ENCODE measurements at regions not wholly inside any gene's neighbourhood (a gene's known extent, or its start where the extent isn't known, plus 50 kb on each side); places are given as distances from the start of the nearest gene placed in this dataset.

- no peaks in the 10 kb centered on the region for H3K4me1 ChIP-seq (ENCODE audit: control insufficient read depth, extremely low read depth, insufficient read depth, low read length)
- no peak for TF ChIP-seq CTCF (conservative IDR thresholded peaks at IDR 0.05 in 1 of 2, IDR thresholded peaks at IDR 0.05 in 1 of 2; ENCODE audit: low read depth in 1 of 2, low read length in 2 of 2)
- TF ChIP-seq EZH2 (IDR thresholded peaks at IDR 0.05; ENCODE audit: low read length, missing control alignments), result no peak
- no peaks in the 10 kb centered on the region for H3K27me3 ChIP-seq (ENCODE audit: control insufficient read depth, insufficient read depth, low read length)
- H3K9ac ChIP-seq (ENCODE audit: insufficient read depth, low read length), result no peak overlapping the region
- DNase-seq (ENCODE audit: low read depth in 2 of 2), result peak in 1 of 2 donors; percentile 3
- H3K9me3 ChIP-seq (ENCODE audit: control insufficient read depth, insufficient read depth, low read depth, low read length), result no peaks in the 10 kb centered on the region
- H3K36me3 ChIP-seq (ENCODE audit: control insufficient read depth, insufficient read depth, low read length), result no peaks in the 10 kb centered on the region
- no peak overlapping the region for H2AFZ ChIP-seq (ENCODE audit: low read length)
- no peak overlapping the region for H3K4me2 ChIP-seq (ENCODE audit: extremely low read depth, insufficient read depth, low read length)
- no peak overlapping the region for H3K4me3 ChIP-seq (replicated peaks in 1 of 4; ENCODE audit: control extremely low read depth in 1 of 4, insufficient read depth in 1 of 4, low read depth in 3 of 4, low read length in 4 of 4)
- H3K79me2 ChIP-seq (ENCODE audit: control insufficient read depth, insufficient read depth, low read length), result no peaks in the 10 kb centered on the region
- no peaks in the 10 kb centered on the region for H4K20me1 ChIP-seq (ENCODE audit: control insufficient read depth, extremely low read depth, insufficient read depth, low read length)
- H3K27ac ChIP-seq (ENCODE audit: insufficient read depth, low read length), result no peak overlapping the region
These were observed 60.6 kb upstream of the SPANXN2 start for GRCh38 chrX:143781103-143781502.
